Suprapubic skin (tissue), 4 donors: ENCODE measurements at regions not wholly inside any gene's neighbourhood (a gene's known extent, or its start where the extent isn't known, plus 50 kb on each side); places are given as distances from the start of the nearest gene placed in this dataset.

Experiments used
- DNase-seq, 2 donors: peaks; one replicate each; pipeline ENCODE4 v3.0.0-alpha.2; 2019; ENCODE audit warnings: low spot score in 2 of 2
- H3K27ac ChIP-seq: fragments of 200-600 bp; sonication (generic); one replicate; pipeline ENCODE4 v1.5.1; 2019
- H3K27me3 ChIP-seq: fragments of 200-600 bp; sonication (generic); one replicate; pipeline ENCODE4 v1.5.1; 2019
- H3K36me3 ChIP-seq: fragments of 200-600 bp; sonication (generic); one replicate; pipeline ENCODE4 v1.5.1; 2019
- H3K4me1 ChIP-seq: fragments of 200-600 bp; sonication (generic); one replicate; pipeline ENCODE4 v1.5.1; 2019
- H3K4me3 ChIP-seq: fragments of 200-600 bp; sonication (generic); one replicate; pipeline ENCODE4 v1.5.1; 2019; ENCODE audit warnings: mild to moderate bottlenecking
- H3K9me3 ChIP-seq: fragments of 200-600 bp; sonication (generic); one replicate; pipeline ENCODE4 v1.5.1; 2019
- CTCF ChIP-seq, 2 donors: fragments of 200-600 bp in 1 of 2; fragments of 450-650 bp in 1 of 2; sonication (generic) in 1 of 2; IDR thresholded peaks; one replicate each; pipeline ENCODE4 v1.5.1; 2016 to 2019; ENCODE audit warnings: antibody characterized with exemption in 2 of 2, mild to moderate bottlenecking in 1 of 2, moderate library complexity in 1 of 2
- EP300 ChIP-seq: sonication (generic); formaldehyde crosslinking; IDR thresholded peaks from one replicate; pipeline ENCODE4 v1.6.1; 2017; ENCODE audit warnings: antibody characterized with exemption
- POLR2A ChIP-seq, 2 donors: fragments of 450-650 bp; IDR thresholded peaks; one replicate each; pipeline ENCODE4 v1.6.1; 2017; ENCODE audit warnings: antibody characterized with exemption in 2 of 2, mild to moderate bottlenecking in 2 of 2, moderate library complexity in 2 of 2
- POLR2AphosphoS5 ChIP-seq, 3 donors: sonication (generic); formaldehyde crosslinking; IDR thresholded peaks; one replicate each; pipeline ENCODE4 v1.6.1; 2017; ENCODE audit warnings: antibody characterized with exemption in 3 of 3
- WGBS: methylation state at CpG from one replicate; pipeline ENCODE4 v1.1.5; 2018; 5-methylcytosine and 5-hydroxymethylcytosine counted together

- WGBS, result 100% methylated on average over 1 of the region's 1 CpG
- no peak overlapping the region for H3K27ac ChIP-seq
Measured at GRCh38 chr2:181310967-181311366, 146.2 kb upstream of the ITGA4 start.

GRCh38 chr2:181311837-181312236 lies 145.3 kb upstream of the ITGA4 start:
- no peaks in the 10 kb centered on the region for H3K9me3 ChIP-seq
- H3K27me3 ChIP-seq, result no peaks in the 10 kb centered on the region
- H3K27ac ChIP-seq, result no peak overlapping the region
- TF ChIP-seq POLR2AphosphoS5 (IDR thresholded peaks at IDR 0.05) (no peak), CTCF (IDR thresholded peaks at IDR 0.05) (no peak), EP300 (no peak), POLR2A (IDR thresholded peaks at IDR 0.05) (no peak)
- WGBS, result 79% methylated on average over 4 of the region's 4 CpGs
- no peaks in the 10 kb centered on the region for H3K4me1 ChIP-seq
- no peaks in the 10 kb centered on the region for H3K36me3 ChIP-seq
- DNase-seq, result no peak
- no peak overlapping the region for H3K4me3 ChIP-seq

More at GRCh38 chr2:181310967-181311366, 146.2 kb upstream of the ITGA4 start:
- Histone ChIP-seq H3K9me3 (no peaks in the 10 kb centered on the region), H3K36me3 (no peaks in the 10 kb centered on the region), H3K27me3 (no peaks in the 10 kb centered on the region), H3K4me3 (no peak overlapping the region), H3K4me1 (no peaks in the 10 kb centered on the region)
- no peak for DNase-seq
- TF ChIP-seq POLR2AphosphoS5 (IDR thresholded peaks at IDR 0.05) (no peak), CTCF (IDR thresholded peaks at IDR 0.05) (no peak), EP300 (no peak), POLR2A (IDR thresholded peaks at IDR 0.05) (no peak)

GRCh38 chr2:181312515-181312927 lies 144.7 kb upstream of the ITGA4 start:
- 83% methylated on average over 7 of the region's 7 CpGs for WGBS
- TF ChIP-seq CTCF (IDR thresholded peaks at IDR 0.05) (no peak), POLR2AphosphoS5 (IDR thresholded peaks at IDR 0.05) (no peak), POLR2A (IDR thresholded peaks at IDR 0.05) (no peak), EP300 (no peak)
- H3K4me1 ChIP-seq, result no peaks in the 10 kb centered on the region
- H3K4me3 ChIP-seq, result no peak overlapping the region
- H3K9me3 ChIP-seq, result no peaks in the 10 kb centered on the region
- no peak for DNase-seq
- no peak overlapping the region for H3K27ac ChIP-seq
- no peaks in the 10 kb centered on the region for H3K36me3 ChIP-seq
- no peaks in the 10 kb centered on the region for H3K27me3 ChIP-seq

GRCh38 chr2:181313845-181314244 lies 143.3 kb upstream of the ITGA4 start:
- H3K27me3 ChIP-seq, result no peaks in the 10 kb centered on the region
- TF ChIP-seq POLR2A (IDR thresholded peaks at IDR 0.05) (no peak), POLR2AphosphoS5 (IDR thresholded peaks at IDR 0.05) (no peak), EP300 (no peak), CTCF (IDR thresholded peaks at IDR 0.05) (no peak)
- 97% methylated on average over 1 of the region's 1 CpG for WGBS
- no peaks in the 10 kb centered on the region for H3K36me3 ChIP-seq
- no peaks in the 10 kb centered on the region for H3K9me3 ChIP-seq
- DNase-seq, result no peak
- H3K27ac ChIP-seq, result no peak overlapping the region
- no peaks in the 10 kb centered on the region for H3K4me1 ChIP-seq
- H3K4me3 ChIP-seq, result no peak overlapping the region

- Histone ChIP-seq H3K9me3 (no peaks in the 10 kb centered on the region), H3K27ac (no peak overlapping the region), H3K4me1 (no peaks in the 10 kb centered on the region), H3K4me3 (no peak overlapping the region), H3K36me3 (no peaks in the 10 kb centered on the region), H3K27me3 (no peaks in the 10 kb centered on the region)
- TF ChIP-seq POLR2A (IDR thresholded peaks at IDR 0.05) (no peak), POLR2AphosphoS5 (IDR thresholded peaks at IDR 0.05) (no peak), CTCF (IDR thresholded peaks at IDR 0.05) (no peak), EP300 (no peak)
- DNase-seq, result no peak
Measured at GRCh38 chr2:181314551-181314950, 142.6 kb upstream of the ITGA4 start.
